Epithelial cell of proximal tubule (primary cell): ENCODE measurements at regions not wholly inside any gene's neighbourhood (a gene's known extent, or its start where the extent isn't known, plus 50 kb on each side); places are given as distances from the start of the nearest gene placed in this dataset.

ENCODE experiments used
- DNase-seq: peaks from one replicate; pipeline ENCODE4 v3.0.0-alpha.2; 2011; ENCODE audit warnings: low read depth
- H3K4me3 ChIP-seq: 2 replicates; pipeline ENCODE4 v1.5.1; 2011; ENCODE audit warnings: low read depth, mild to moderate bottlenecking, low read length
- CTCF ChIP-seq: conservative IDR thresholded peaks from 2 replicates; pipeline ENCODE4 v1.5.1; 2012; ENCODE audit warnings: low read depth, mild to moderate bottlenecking, low read length

DNA sequence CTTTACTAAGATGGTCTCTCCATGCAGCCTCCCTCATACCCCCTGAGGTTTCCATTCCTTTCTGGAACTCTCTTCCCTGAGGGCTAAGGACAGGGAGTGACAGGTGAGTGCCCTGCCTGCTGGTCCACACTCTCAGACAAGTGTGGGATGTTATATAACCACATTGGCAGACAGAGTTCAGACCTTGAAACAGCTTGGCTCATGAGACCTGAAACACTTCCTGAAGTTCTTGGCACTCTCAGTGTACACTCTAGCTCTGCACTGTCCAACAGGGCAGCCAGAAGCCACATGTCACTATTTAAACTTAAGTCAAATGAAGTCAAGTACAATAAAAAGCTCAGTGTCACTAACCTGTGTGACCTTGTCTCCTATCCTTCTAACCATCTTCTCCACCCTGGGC, 188.5 kb downstream of the ZNF621 start:
- no peak for DNase-seq
- H3K4me3 ChIP-seq = no peak overlapping the region
- TF ChIP-seq CTCF = no peak

GRCh38 chr3:40713795-40714194, 189.0 kb downstream of the ZNF621 start:
- DNase-seq = no peak
- TF ChIP-seq CTCF = no peak
- no peak overlapping the region for H3K4me3 ChIP-seq

DNA sequence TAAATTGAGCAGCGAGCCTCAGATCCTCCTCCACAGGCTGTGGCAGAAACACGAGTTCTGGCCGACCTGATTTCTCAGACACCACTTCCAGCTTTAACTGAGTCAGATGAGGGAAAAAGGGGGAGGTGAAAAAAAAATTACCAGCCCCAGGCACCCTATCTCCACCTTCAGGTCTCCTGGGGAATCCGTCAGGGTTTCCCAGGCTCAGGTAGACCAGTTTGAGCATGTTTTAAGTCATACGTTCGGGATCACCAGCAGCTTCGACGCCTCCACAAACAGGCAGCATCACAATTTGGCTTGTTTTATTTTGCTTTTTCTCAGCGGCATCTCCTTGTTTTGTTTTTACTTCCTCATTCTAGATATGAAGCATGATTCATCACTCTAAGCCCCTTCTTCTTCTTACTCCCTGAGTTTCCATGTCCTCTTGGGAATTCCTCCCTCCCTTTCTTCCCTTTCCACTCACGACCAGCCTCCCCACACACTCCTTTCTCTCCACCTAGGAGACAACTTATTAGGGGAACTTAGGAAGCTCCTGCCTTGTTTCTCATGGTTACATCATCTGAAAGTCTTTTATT, 190.1 kb downstream of the ZNF621 start:
- no peak for DNase-seq
- no peak for TF ChIP-seq CTCF
- no peak overlapping the region for H3K4me3 ChIP-seq

DNA sequence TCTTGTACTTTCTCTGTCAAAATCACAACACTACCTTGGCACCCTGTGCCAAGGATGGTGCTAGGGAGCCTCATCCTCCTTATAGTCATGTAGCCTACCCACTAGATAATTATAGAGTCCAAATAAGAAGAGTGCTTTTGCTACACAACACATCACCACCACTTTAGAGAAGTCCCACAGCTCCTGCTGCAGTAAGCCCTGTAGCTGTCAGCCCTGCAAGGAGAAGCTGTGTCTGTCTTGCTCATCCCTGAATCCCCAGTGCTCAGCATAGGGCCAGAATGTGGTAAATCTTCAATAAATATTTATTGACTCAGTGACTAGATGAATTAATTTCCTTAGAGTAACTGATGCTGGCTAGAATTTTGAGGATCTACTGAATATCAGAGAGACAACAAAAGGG, 190.8 kb downstream of the ZNF621 start:
- DNase-seq = no peak
- no peak overlapping the region for H3K4me3 ChIP-seq
- TF ChIP-seq CTCF = no peak

DNA sequence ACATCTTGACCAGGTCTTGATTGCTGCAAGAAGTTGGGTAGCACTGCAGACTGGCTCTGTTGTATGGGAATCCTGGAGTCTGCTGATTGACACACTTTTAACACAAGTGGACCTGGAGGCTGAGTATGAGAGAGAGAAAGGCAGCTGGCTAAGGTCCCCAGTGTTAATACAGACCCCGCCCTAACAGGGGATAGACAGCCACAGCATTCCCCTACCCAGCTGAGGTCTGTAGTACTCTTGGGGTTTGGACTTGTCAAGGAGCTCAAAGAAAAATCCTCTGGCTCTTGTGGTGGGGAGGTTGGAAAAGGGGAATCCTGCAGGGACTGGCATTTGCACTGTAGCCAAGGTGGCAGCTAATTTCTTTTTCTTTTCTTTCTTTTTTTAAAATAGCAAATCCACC, 192.7 kb downstream of the ZNF621 start:
- no peak for TF ChIP-seq CTCF
- no peak overlapping the region for H3K4me3 ChIP-seq
- DNase-seq = no peak

GRCh38 chr3:40718209-40718608, 193.4 kb downstream of the ZNF621 start:
- DNase-seq = no peak
- no peak overlapping the region for H3K4me3 ChIP-seq
- TF ChIP-seq CTCF = no peak

DNA sequence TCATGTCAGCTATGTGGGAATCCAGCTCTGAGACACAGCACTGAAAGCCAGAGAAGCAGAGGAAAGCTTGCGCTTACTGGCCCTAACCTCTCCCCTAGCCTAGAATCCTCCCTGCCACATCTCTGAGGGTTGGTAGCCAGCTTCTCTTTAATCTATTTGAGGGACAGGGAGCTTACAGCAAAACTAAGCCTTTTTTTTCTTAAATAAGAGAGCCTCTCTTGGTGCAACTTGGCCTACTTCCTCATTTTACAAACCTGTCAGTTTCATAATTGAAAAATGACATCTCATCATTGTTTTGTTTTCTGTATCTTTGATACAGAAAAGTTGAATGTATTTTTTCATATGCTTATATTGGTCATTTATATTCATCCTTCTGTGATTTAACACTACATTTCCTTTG, 193.9 kb downstream of the ZNF621 start:
- no peak for DNase-seq
- H3K4me3 ChIP-seq = no peak overlapping the region
- no peak for TF ChIP-seq CTCF
